ENCODE measurements at regions not wholly inside any gene's neighbourhood (a gene's known extent, or its start where the extent isn't known, plus 50 kb on each side); places are given as distances from the start of the nearest gene placed in this dataset.

DNA sequence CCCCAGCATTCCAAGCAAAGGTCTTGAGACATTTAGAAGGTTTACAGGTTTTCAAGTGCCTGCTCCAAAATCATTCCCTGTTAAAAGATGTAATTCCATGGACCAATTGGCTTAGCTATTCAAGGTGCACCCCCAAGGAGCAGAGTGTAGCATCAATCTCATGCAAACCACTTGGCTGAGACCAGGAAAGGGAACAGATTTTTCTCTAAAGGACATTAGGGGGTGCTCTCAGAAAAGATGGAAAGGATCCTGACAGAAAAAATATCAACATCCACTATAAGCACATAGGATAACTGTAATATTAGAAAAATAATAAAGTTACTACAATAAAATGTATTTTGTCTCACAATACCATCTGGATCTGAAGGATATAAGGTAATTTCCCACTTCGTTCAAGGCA is 328.0 kb upstream of the CDIN1 start:
- no peak for ATAC-seq

DNA sequence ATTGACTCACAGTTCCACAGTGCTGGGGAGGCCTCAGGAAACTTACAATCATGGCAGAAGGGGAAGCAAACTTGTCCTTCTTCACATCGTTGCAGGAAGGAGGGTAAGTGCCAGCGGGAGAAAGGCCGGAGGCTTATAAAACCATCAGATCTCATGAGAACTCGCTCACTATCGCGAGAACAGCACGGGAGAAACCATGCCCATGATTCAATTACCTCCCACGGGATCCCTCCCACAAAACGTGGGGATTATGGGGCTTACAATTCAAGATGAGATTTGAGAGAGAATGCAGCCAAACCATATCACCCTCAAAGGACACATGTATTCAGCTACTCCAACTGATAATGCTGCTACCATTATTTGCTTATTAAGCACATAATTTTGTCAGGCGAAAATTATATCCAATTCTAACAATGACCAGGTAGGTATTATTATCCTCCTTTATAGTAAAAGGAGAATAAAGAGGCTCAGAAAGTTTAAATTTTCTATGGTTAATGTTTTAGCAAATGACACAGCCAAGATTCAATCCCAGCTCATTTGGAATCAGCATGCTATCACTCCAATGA is 327.2 kb upstream of the CDIN1 start:
- no peak overlapping the region for H3K27ac ChIP-seq
- intact Hi-C loops (cut with DNase I): no loop called here
- no peak overlapping the region for H3K4me3 ChIP-seq
- TF ChIP-seq, protein P1, sequence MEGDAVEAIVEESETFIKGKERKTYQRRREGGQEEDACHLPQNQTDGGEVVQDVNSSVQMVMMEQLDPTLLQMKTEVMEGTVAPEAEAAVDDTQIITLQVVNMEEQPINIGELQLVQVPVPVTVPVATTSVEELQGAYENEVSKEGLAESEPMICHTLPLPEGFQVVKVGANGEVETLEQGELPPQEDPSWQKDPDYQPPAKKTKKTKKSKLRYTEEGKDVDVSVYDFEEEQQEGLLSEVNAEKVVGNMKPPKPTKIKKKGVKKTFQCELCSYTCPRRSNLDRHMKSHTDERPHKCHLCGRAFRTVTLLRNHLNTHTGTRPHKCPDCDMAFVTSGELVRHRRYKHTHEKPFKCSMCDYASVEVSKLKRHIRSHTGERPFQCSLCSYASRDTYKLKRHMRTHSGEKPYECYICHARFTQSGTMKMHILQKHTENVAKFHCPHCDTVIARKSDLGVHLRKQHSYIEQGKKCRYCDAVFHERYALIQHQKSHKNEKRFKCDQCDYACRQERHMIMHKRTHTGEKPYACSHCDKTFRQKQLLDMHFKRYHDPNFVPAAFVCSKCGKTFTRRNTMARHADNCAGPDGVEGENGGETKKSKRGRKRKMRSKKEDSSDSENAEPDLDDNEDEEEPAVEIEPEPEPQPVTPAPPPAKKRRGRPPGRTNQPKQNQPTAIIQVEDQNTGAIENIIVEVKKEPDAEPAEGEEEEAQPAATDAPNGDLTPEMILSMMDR (IDR thresholded peaks at IDR 0.05): no peak
- peaks cover 0 to under 1% of the 10 kb centered on the region in 2 donors for H3K9me3 ChIP-seq
- DNase-seq (no peak), ATAC-seq (no peak)
- no peaks in the 10 kb centered on the region for H3K4me1 ChIP-seq
- no peaks in the 10 kb centered on the region for H3K27me3 ChIP-seq
- no peaks in the 10 kb centered on the region for H3K36me3 ChIP-seq

More for the DNA sequence above, 328.0 kb upstream of the CDIN1 start:
- peaks cover 0 to 2% of the 10 kb centered on the region in 2 donors for H3K9me3 ChIP-seq
- H3K27ac ChIP-seq: no peak overlapping the region
- intact Hi-C loops (cut with DNase I): no loop called here
- TF ChIP-seq, protein P1 (IDR thresholded peaks at IDR 0.05): no peak
- no peak for DNase-seq
- H3K4me1 ChIP-seq: no peaks in the 10 kb centered on the region
- H3K4me3 ChIP-seq: no peak overlapping the region
- H3K36me3 ChIP-seq: no peaks in the 10 kb centered on the region
- H3K27me3 ChIP-seq: no peaks in the 10 kb centered on the region

GRCh38 chr15:36254426-36254825 is 325.0 kb upstream of the CDIN1 start:
- ATAC-seq (no peak), DNase-seq (no peak)
- Histone ChIP-seq H3K27me3 (no peaks in the 10 kb centered on the region), H3K9me3 (no peaks in the 10 kb centered on the region), H3K36me3 (no peaks in the 10 kb centered on the region), H3K4me3 (no peak overlapping the region), H3K27ac (no peak overlapping the region), H3K4me1 (no peaks in the 10 kb centered on the region)
- TF ChIP-seq, protein P1 (IDR thresholded peaks at IDR 0.05): no peak
- intact Hi-C loops (cut with DNase I): no loop called here

- Histone ChIP-seq H3K4me3 (no peak overlapping the region), H3K27me3 (no peaks in the 10 kb centered on the region), H3K9me3 (no peaks in the 10 kb centered on the region), H3K27ac (no peak overlapping the region), H3K4me1 (no peaks in the 10 kb centered on the region), H3K36me3 (no peaks in the 10 kb centered on the region)
- DNase-seq (no peak), ATAC-seq (no peak)
- intact Hi-C loops (cut with DNase I): no loop called here
- TF ChIP-seq, protein P1 (IDR thresholded peaks at IDR 0.05): no peak
Measured at GRCh38 chr15:36256404-36256807, 323.0 kb upstream of the CDIN1 start.

GRCh38 chr15:36263666-36264065 is 315.8 kb upstream of the CDIN1 start:
- TF ChIP-seq, protein P1 (IDR thresholded peaks at IDR 0.05): no peak
- H3K9me3 ChIP-seq: no peaks in the 10 kb centered on the region
- H3K4me3 ChIP-seq: no peak overlapping the region
- peak in 1 of 4 donors; percentile 33 for DNase-seq
- no peak overlapping the region for H3K27ac ChIP-seq
- no peaks in the 10 kb centered on the region for H3K36me3 ChIP-seq
- peak; percentile 91 for ATAC-seq
- intact Hi-C loops (cut with DNase I): no loop called here
- no peaks in the 10 kb centered on the region for H3K4me1 ChIP-seq
- no peaks in the 10 kb centered on the region for H3K27me3 ChIP-seq
